MM.1S (cell line): ENCODE measurements at regions not wholly inside any gene's neighbourhood (a gene's known extent, or its start where the extent isn't known, plus 50 kb on each side); places are given as distances from the start of the nearest gene placed in this dataset.

ENCODE experiments used
- CTCF ChIP-seq: fragments of 300-600 bp; sonication (generic); IDR thresholded peaks from 2 replicates; pipeline ENCODE4 v1.5.1; 2016; ENCODE audit warnings: antibody characterized with exemption, low read length, mixed read lengths
- EZH2 ChIP-seq: fragments of 300-600 bp; sonication (generic); optimal IDR thresholded peaks from 2 replicates; pipeline ENCODE3; 2017; ENCODE audit warnings: low read depth, mild to moderate bottlenecking, antibody characterized with exemption, low read length, mixed read lengths

- TF ChIP-seq CTCF (no peak), EZH2 (no peak)
These were observed 406.7 kb downstream of the GABRG2 start for GRCh38 chr5:162474239-162474638.
